ENCODE measurements at regions not wholly inside any gene's neighbourhood (a gene's known extent, or its start where the extent isn't known, plus 50 kb on each side); places are given as distances from the start of the nearest gene placed in this dataset.

DNA sequence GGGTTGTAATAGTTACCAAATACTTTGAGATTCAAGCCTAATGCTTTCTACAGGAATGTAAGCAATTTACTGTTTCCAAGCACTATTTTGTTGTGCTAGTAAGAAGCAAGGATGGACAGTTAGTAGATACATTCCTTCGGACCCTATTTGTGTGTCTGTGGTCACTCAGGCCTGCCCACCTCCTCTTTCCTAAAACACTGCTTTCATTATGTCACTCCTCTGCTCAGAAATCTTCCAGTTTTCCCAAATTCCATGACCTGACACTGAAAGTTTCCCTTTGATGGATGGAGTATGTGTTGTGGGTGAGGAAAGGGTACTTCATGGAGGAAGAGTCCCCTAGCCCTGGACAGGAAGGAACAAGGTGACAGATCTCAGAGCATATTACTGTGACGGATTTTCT is 141.1 kb downstream of the DISP1 start:
- TF ChIP-seq, protein P1, sequence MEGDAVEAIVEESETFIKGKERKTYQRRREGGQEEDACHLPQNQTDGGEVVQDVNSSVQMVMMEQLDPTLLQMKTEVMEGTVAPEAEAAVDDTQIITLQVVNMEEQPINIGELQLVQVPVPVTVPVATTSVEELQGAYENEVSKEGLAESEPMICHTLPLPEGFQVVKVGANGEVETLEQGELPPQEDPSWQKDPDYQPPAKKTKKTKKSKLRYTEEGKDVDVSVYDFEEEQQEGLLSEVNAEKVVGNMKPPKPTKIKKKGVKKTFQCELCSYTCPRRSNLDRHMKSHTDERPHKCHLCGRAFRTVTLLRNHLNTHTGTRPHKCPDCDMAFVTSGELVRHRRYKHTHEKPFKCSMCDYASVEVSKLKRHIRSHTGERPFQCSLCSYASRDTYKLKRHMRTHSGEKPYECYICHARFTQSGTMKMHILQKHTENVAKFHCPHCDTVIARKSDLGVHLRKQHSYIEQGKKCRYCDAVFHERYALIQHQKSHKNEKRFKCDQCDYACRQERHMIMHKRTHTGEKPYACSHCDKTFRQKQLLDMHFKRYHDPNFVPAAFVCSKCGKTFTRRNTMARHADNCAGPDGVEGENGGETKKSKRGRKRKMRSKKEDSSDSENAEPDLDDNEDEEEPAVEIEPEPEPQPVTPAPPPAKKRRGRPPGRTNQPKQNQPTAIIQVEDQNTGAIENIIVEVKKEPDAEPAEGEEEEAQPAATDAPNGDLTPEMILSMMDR (IDR thresholded peaks at IDR 0.05; ENCODE audit: control extremely low read depth in 1 of 3, insufficient read depth in 1 of 3, low read depth in 1 of 3, low read length in 3 of 3), result no peak
- TF ChIP-seq EGR1 (IDR thresholded peaks at IDR 0.05; ENCODE audit: borderline replicate concordance, low read depth, low read length) (no peak), BCL11A (IDR thresholded peaks at IDR 0.05; ENCODE audit: low read depth in 2 of 2, low read length in 2 of 2) (no peak), BRCA1 (IDR thresholded peaks at IDR 0.05; ENCODE audit: low read depth, low read length) (no peak), SP1 (IDR thresholded peaks at IDR 0.05; ENCODE audit: low read depth, low read length) (no peak), POLR2A (IDR thresholded peaks at IDR 0.05; ENCODE audit: control extremely low read depth in 1 of 2, low read depth in 2 of 2, low read length in 2 of 2) (no peak), JUND (IDR thresholded peaks at IDR 0.05; ENCODE audit: low read length) (no peak), SUZ12 (IDR thresholded peaks at IDR 0.05; ENCODE audit: low read length) (no peak)
- TF ChIP-seq, protein P2, sequence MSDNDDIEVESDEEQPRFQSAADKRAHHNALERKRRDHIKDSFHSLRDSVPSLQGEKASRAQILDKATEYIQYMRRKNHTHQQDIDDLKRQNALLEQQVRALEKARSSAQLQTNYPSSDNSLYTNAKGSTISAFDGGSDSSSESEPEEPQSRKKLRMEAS (IDR thresholded peaks at IDR 0.05), result no peak
